ENCODE measurements at regions not wholly inside any gene's neighbourhood (a gene's known extent, or its start where the extent isn't known, plus 50 kb on each side); places are given as distances from the start of the nearest gene placed in this dataset.
"Not testable (repeated sequence)": the region's sequence is repeated elsewhere in the genome, so short reads cannot be mapped to it uniquely, and the experiment has no call there.

GRCh38 chr1:223036479-223036845, 106.6 kb downstream of the TLR5 start:
- peaks cover 7% of the 10 kb centered on the region for H3K27me3 Mint-ChIP-seq (ENCODE audit: low read depth)
- H3K4me1 Mint-ChIP-seq (ENCODE audit: low read depth): no peaks in the 10 kb centered on the region
- H3K27ac Mint-ChIP-seq: no peak overlapping the region
- H3K9me3 Mint-ChIP-seq (ENCODE audit: insufficient read depth): no peaks in the 10 kb centered on the region
- ATAC-seq: no peak
- no peak for DNase-seq
- POLR2A ChIA-PET: no interaction called here
- no peaks in the 10 kb centered on the region for H3K36me3 Mint-ChIP-seq (ENCODE audit: low read depth)
- H3K4me3 Mint-ChIP-seq: no peak overlapping the region
- CTCF ChIA-PET: no interaction called here

DNA sequence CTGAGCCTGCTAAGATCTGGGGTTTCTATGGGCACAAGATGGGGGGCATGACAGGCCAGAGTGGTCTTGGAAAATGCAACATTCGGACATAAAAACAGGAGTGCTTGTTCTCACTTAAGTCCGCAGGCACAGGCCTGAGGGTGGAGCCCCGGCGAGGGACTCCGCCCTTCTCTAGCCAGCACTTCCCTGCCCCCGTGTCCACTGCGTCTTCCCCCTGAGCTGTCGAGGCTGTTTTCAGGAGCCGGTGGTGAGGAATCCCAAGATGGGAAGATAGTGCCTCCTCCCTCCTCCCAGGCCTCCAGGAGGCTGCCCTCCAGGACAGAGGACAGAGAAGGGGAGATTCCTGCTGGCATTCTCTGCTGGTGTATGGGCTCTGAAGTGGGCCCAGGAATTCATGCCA, 105.2 kb downstream of the TLR5 start:
- Mint-ChIP-seq H3K27me3 (ENCODE audit: low read depth) (peaks cover 7% of the 10 kb centered on the region), H3K36me3 (ENCODE audit: low read depth) (no peaks in the 10 kb centered on the region), H3K4me1 (ENCODE audit: low read depth) (no peaks in the 10 kb centered on the region), H3K9me3 (ENCODE audit: insufficient read depth) (no peaks in the 10 kb centered on the region), H3K27ac (no peak overlapping the region), H3K4me3 (no peak overlapping the region)
- ATAC-seq (no peak), DNase-seq (no peak)
- CTCF ChIA-PET: no interaction called here
- POLR2A ChIA-PET: no interaction called here

DNA sequence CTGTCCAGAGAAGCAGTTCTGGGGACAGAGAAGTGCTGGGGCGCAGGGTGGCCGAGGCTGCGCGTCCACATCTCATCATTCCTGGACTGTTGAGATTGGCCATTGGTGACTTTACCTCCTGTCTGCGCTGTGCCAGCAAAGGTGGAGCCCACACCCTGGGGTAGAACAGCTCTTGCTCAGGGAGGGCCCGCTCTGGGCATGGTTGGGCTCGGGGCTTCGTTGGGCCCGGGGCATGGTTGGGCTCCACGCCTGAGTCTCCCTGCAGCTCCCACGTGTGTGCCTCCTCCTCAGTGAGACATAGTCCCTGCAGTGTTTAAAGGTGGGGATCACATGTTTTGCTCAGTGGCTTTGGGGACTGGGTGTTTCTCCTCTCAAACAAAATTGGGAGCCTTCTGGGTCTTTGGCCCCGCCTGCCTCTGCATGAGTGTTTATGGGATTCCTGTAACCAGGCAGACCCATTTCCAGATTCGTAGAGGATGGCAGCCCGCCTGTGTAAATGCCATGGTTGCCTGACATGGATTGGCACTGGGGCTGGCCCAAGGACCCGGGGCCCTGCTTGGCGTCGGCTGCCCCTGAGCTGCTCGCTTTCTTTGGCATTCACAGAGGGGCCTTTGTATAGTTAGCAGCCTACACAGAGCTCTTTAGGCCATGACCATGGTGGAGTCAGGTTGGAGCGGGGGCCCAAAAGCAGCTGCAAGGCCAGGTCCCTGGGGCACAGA, 104.6 kb downstream of the TLR5 start:
- Mint-ChIP-seq H3K27ac (no peak overlapping the region), H3K27me3 (ENCODE audit: low read depth) (peaks cover 6% of the 10 kb centered on the region), H3K36me3 (ENCODE audit: low read depth) (no peaks in the 10 kb centered on the region), H3K4me1 (ENCODE audit: low read depth) (no peaks in the 10 kb centered on the region), H3K9me3 (ENCODE audit: insufficient read depth) (no peaks in the 10 kb centered on the region), H3K4me3 (no peak overlapping the region)
- ATAC-seq: no peak
- POLR2A ChIA-PET: no interaction called here
- CTCF ChIA-PET: no interaction called here
- no peak for DNase-seq

GRCh38 chr1:223039990-223040389, 103.1 kb downstream of the TLR5 start:
- H3K4me1 Mint-ChIP-seq (ENCODE audit: low read depth): no peaks in the 10 kb centered on the region
- no peak overlapping the region for H3K27ac Mint-ChIP-seq
- DNase-seq: no peak
- ChIA-PET CTCF (no interaction called here), POLR2A (no interaction called here)
- no peak overlapping the region for H3K4me3 Mint-ChIP-seq
- H3K9me3 Mint-ChIP-seq (ENCODE audit: insufficient read depth): no peaks in the 10 kb centered on the region
- no peak for ATAC-seq
- peaks cover 2% of the 10 kb centered on the region for H3K27me3 Mint-ChIP-seq (ENCODE audit: low read depth)
- H3K36me3 Mint-ChIP-seq (ENCODE audit: low read depth): no peaks in the 10 kb centered on the region

- H3K9me3 Mint-ChIP-seq (ENCODE audit: insufficient read depth): peaks cover 6% of the 10 kb centered on the region
- ChIA-PET CTCF (no interaction called here), POLR2A (no interaction called here)
- no peaks in the 10 kb centered on the region for H3K36me3 Mint-ChIP-seq (ENCODE audit: low read depth)
- no peaks in the 10 kb centered on the region for H3K4me1 Mint-ChIP-seq (ENCODE audit: low read depth)
- no peak overlapping the region for H3K27ac Mint-ChIP-seq
- peaks cover 7% of the 10 kb centered on the region for H3K27me3 Mint-ChIP-seq (ENCODE audit: low read depth)
- no peak overlapping the region for H3K4me3 Mint-ChIP-seq
- ATAC-seq (no peak), DNase-seq (no peak)
Measured at GRCh38 chr1:223041481-223041880, 101.6 kb downstream of the TLR5 start.

GRCh38 chr1:223045164-223045957, 97.7 kb downstream of the TLR5 start:
- DNase-seq: no peak
- Mint-ChIP-seq H3K4me3 (no peak overlapping the region), H3K9me3 (ENCODE audit: insufficient read depth) (peaks cover 6% of the 10 kb centered on the region), H3K4me1 (ENCODE audit: low read depth) (no peaks in the 10 kb centered on the region), H3K27me3 (ENCODE audit: low read depth) (peaks cover 7% of the 10 kb centered on the region), H3K36me3 (ENCODE audit: low read depth) (no peaks in the 10 kb centered on the region), H3K27ac (no peak overlapping the region)
- CTCF ChIA-PET: no interaction called here
- POLR2A ChIA-PET: no interaction called here
- ATAC-seq: no peak

GRCh38 chr1:223046011-223046410, 97.0 kb downstream of the TLR5 start:
- ChIA-PET CTCF (no interaction called here), POLR2A (no interaction called here)
- H3K27ac Mint-ChIP-seq: no peak overlapping the region
- H3K36me3 Mint-ChIP-seq (ENCODE audit: low read depth): no peaks in the 10 kb centered on the region
- H3K4me3 Mint-ChIP-seq: no peak overlapping the region
- H3K27me3 Mint-ChIP-seq (ENCODE audit: low read depth): peaks cover 5% of the 10 kb centered on the region
- DNase-seq (no peak), ATAC-seq (no peak)
- peaks cover 6% of the 10 kb centered on the region for H3K9me3 Mint-ChIP-seq (ENCODE audit: insufficient read depth)
- no peaks in the 10 kb centered on the region for H3K4me1 Mint-ChIP-seq (ENCODE audit: low read depth)

- H3K4me1 Mint-ChIP-seq (ENCODE audit: low read depth); H3K36me3 Mint-ChIP-seq (ENCODE audit: low read depth); ATAC-seq; H3K4me3 Mint-ChIP-seq; H3K27ac Mint-ChIP-seq; H3K27me3 Mint-ChIP-seq (ENCODE audit: low read depth); H3K9me3 Mint-ChIP-seq (ENCODE audit: insufficient read depth); POLR2A ChIA-PET; DNase-seq: not testable (repeated sequence)
- CTCF ChIA-PET: interaction anchor here (0.7 kb wide), 1 partner anchor 1172 kb away, joined by 3 read pairs; no protein-coding TSS in a partner anchor
Measured at GRCh38 chr1:223046463-223046862, 96.6 kb downstream of the TLR5 start.

GRCh38 chr1:223048026-223048425, 95.0 kb downstream of the TLR5 start:
- no peak overlapping the region for H3K4me3 Mint-ChIP-seq
- ATAC-seq (no peak), DNase-seq (no peak)
- ChIA-PET CTCF (no interaction called here), POLR2A (interaction anchor here (0.6 kb wide), 1 partner anchor 158 kb away, joined by 3 read pairs; no protein-coding TSS in a partner anchor)
- no peaks in the 10 kb centered on the region for H3K4me1 Mint-ChIP-seq (ENCODE audit: low read depth)
- H3K27ac Mint-ChIP-seq: no peak overlapping the region
- no peaks in the 10 kb centered on the region for H3K36me3 Mint-ChIP-seq (ENCODE audit: low read depth)
- H3K27me3 Mint-ChIP-seq (ENCODE audit: low read depth): peaks cover 4% of the 10 kb centered on the region
- peaks cover 6% of the 10 kb centered on the region for H3K9me3 Mint-ChIP-seq (ENCODE audit: insufficient read depth)

DNA sequence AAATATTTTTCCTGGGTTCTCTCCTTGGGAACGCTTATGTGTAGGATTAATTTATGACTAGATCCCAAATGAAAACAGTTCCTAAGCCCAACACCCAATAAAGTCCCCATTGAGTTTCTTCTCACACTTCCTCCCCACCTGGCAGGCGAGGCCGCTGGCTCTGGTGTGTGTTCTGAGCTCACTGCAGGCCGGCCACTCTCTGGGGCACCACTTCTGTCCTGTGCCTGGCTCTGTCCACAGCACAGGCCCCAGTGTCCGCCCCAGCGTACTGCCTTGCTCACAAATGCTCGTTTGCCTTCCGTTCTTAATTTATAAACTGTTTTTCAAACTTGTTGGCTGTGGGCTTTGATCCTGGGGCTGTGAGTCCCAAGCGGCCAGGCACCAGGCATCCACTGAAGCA, 90.6 kb downstream of the TLR5 start:
- ATAC-seq: no peak
- no peaks in the 10 kb centered on the region for H3K27me3 Mint-ChIP-seq (ENCODE audit: low read depth)
- H3K9me3 Mint-ChIP-seq (ENCODE audit: insufficient read depth): no peaks in the 10 kb centered on the region
- H3K4me3 Mint-ChIP-seq: no peak overlapping the region
- CTCF ChIA-PET: no interaction called here
- no peak overlapping the region for H3K27ac Mint-ChIP-seq
- H3K36me3 Mint-ChIP-seq (ENCODE audit: low read depth): no peaks in the 10 kb centered on the region
- DNase-seq: no peak
- H3K4me1 Mint-ChIP-seq (ENCODE audit: low read depth): no peaks in the 10 kb centered on the region
- POLR2A ChIA-PET: no interaction called here

DNA sequence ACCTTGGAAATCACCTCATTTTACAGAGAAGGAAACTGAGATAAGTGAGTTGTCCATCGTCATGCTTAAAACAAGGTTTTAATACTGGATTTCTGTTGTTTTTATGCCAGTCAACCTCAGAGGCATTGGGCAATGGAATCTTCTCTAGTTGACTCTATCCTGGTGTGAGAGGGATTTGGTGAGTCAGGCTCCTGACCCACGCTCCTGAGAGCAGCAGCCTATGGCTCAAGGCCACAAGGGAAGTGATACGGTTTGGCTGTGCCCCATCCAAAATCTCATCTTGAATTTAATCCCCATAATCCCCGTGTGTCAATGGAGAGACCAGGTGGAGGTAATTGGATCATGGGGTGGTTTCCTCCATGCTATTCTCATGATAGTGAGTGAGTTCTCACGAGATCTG, 90.1 kb downstream of the TLR5 start:
- Mint-ChIP-seq H3K4me3 (no peak overlapping the region), H3K4me1 (ENCODE audit: low read depth) (no peaks in the 10 kb centered on the region), H3K27ac (no peak overlapping the region), H3K36me3 (ENCODE audit: low read depth) (no peaks in the 10 kb centered on the region), H3K27me3 (ENCODE audit: low read depth) (no peaks in the 10 kb centered on the region), H3K9me3 (ENCODE audit: insufficient read depth) (no peaks in the 10 kb centered on the region)
- POLR2A ChIA-PET: no interaction called here
- DNase-seq: no peak
- ATAC-seq: no peak
- CTCF ChIA-PET: no interaction called here

DNA sequence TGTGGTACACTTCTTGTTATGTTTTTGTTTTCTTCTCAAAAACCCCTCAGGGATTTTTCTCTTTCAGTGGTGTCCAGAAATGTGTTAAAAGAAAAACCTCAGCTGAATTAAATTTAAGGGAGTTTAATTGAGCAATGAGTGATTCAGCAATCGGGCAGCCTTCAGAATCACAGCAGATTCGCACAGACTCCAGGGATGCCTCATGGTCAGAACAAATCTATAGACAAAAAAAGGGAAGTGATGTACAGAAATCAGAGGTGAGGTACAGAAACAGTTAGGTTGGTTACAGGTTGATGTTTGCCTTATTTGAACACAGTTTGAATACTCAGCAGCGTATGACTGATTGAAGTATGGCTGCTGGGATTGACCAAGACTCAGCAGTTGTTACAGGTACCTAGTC, 86.2 kb downstream of the TLR5 start:
- Mint-ChIP-seq H3K9me3 (ENCODE audit: insufficient read depth) (no peaks in the 10 kb centered on the region), H3K4me1 (ENCODE audit: low read depth) (no peaks in the 10 kb centered on the region), H3K27ac (no peak overlapping the region), H3K36me3 (ENCODE audit: low read depth) (no peaks in the 10 kb centered on the region), H3K4me3 (no peak overlapping the region), H3K27me3 (ENCODE audit: low read depth) (peaks cover 2% of the 10 kb centered on the region)
- ATAC-seq: no peak
- POLR2A ChIA-PET: no interaction called here
- no peak for DNase-seq
- CTCF ChIA-PET: no interaction called here
